Adrenal gland (tissue), 5 donors: ENCODE measurements at regions not wholly inside any gene's neighbourhood (a gene's known extent, or its start where the extent isn't known, plus 50 kb on each side); places are given as distances from the start of the nearest gene placed in this dataset.

Experiments
- POLR2A ChIP-seq, 2 donors: fragments of 450-650 bp; IDR thresholded peaks; one replicate each; pipeline ENCODE4 v1.6.1; 2017; ENCODE audit warnings: antibody characterized with exemption in 2 of 2, mild to moderate bottlenecking in 2 of 2, moderate library complexity in 1 of 2
- TF ChIP-seq, protein P1 (sequence below), 6 experiments: fragments of 450-650 bp in 4 of 6; fragments of 200-600 bp in 2 of 6; sonication (generic) in 1 of 6; IDR thresholded peaks; 1 replicate in 5 of 6; 2 replicates in 1 of 6; pipeline versions ENCODE4 v1.5.1 to v1.8.0; 2016 to 2021; ENCODE audit warnings: antibody characterized with exemption in 6 of 6, mild to moderate bottlenecking in 2 of 6, moderate library complexity in 1 of 6
- donor health status: DM: no; HTN: no; CAD: no.

DNA sequence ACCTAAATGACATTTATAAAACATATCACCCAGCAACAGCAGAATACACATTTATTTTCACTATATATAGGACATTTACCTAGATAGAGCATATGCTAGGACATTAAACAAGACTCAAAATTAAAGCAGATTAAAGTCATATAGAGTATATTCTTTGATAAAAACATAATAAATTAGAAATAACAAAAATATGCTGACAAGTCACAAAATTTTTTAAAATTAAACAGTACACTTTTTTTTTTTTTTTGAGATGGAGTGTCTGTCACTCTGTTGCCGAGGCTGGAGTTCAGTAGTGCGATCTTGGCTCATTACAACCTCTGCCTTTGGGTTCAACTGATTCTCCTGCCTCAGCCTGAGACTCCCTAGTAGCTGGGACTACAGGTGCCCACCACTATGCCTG, 758.9 kb upstream of the NRXN1 start:
- TF ChIP-seq POLR2A (IDR thresholded peaks at IDR 0.05): no peak
- TF ChIP-seq, protein P1, sequence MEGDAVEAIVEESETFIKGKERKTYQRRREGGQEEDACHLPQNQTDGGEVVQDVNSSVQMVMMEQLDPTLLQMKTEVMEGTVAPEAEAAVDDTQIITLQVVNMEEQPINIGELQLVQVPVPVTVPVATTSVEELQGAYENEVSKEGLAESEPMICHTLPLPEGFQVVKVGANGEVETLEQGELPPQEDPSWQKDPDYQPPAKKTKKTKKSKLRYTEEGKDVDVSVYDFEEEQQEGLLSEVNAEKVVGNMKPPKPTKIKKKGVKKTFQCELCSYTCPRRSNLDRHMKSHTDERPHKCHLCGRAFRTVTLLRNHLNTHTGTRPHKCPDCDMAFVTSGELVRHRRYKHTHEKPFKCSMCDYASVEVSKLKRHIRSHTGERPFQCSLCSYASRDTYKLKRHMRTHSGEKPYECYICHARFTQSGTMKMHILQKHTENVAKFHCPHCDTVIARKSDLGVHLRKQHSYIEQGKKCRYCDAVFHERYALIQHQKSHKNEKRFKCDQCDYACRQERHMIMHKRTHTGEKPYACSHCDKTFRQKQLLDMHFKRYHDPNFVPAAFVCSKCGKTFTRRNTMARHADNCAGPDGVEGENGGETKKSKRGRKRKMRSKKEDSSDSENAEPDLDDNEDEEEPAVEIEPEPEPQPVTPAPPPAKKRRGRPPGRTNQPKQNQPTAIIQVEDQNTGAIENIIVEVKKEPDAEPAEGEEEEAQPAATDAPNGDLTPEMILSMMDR (IDR thresholded peaks at IDR 0.05): no peak
